22Rv1 (cell line): ENCODE measurements at regions not wholly inside any gene's neighbourhood (a gene's known extent, or its start where the extent isn't known, plus 50 kb on each side); places are given as distances from the start of the nearest gene placed in this dataset.

Experiments
- CTCF ChIP-seq: fragments of 450-650 bp; IDR thresholded peaks from 2 replicates; pipeline ENCODE4 v1.5.1; 2017; ENCODE audit warnings: mild to moderate bottlenecking
- ZFX ChIP-seq: fragments of 450-650 bp; IDR thresholded peaks from 2 replicates; pipeline ENCODE4 v1.6.1; 2017; ENCODE audit warnings: antibody characterized with exemption, borderline replicate concordance

GRCh38 chr14:22296722-22297121 lies 292.3 kb downstream of the DAD1 start:
- TF ChIP-seq CTCF (no peak), ZFX (no peak)
